GM23338 (cell line): ENCODE measurements at regions not wholly inside any gene's neighbourhood (a gene's known extent, or its start where the extent isn't known, plus 50 kb on each side); places are given as distances from the start of the nearest gene placed in this dataset.

Experiments used
- CREB1 ChIP-seq: fragments of 250-450 bp; sonication (Bioruptor Pico); IDR thresholded peaks from 2 replicates; pipeline ENCODE4 v1.5.0; 2020; ENCODE audit warnings: low read depth, mild to moderate bottlenecking, moderate library complexity
- CTCF ChIP-seq, 2 experiments: fragments of 200-600 bp in 1 of 2; sonication (generic) in 1 of 2; conservative IDR thresholded peaks; 2 replicates each; pipeline versions ENCODE4 v1.5.1 to v1.6.1; 2016 to 2017; ENCODE audit warnings: antibody characterized with exemption in 2 of 2, low read depth in 2 of 2, mild to moderate bottlenecking in 2 of 2, moderate library complexity in 1 of 2
- EZH2 ChIP-seq: fragments of 200-600 bp; sonication (generic); IDR thresholded peaks from one replicate; pipeline ENCODE4 v1.8.0; 2017; ENCODE audit warnings: antibody characterized with exemption, mild to moderate bottlenecking, low read depth; ENCODE audit not compliant: unreplicated experiment
- EZH2phosphoT487 ChIP-seq: fragments of 200-600 bp; sonication (generic); IDR thresholded peaks from one replicate; pipeline ENCODE4 v1.8.1; 2018; ENCODE audit warnings: antibody characterized with exemption; ENCODE audit not compliant: unreplicated experiment
- POLR2AphosphoS5 ChIP-seq: IDR thresholded peaks from 2 replicates; pipeline ENCODE4 v1.6.1; 2016; ENCODE audit warnings: antibody characterized with exemption, low read depth
- REST ChIP-seq: IDR thresholded peaks from one replicate; pipeline ENCODE4 v1.6.1; 2018; ENCODE audit warnings: antibody characterized with exemption; ENCODE audit not compliant: unreplicated experiment

GRCh38 chr2:45134726-45135125 lies 125.5 kb upstream of the SIX2 start:
- TF ChIP-seq CTCF (conservative IDR thresholded peaks at IDR 0.05; ENCODE audit: low read depth in 2 of 2): no peak
- no peak for TF ChIP-seq EZH2
- no peak for TF ChIP-seq POLR2AphosphoS5
- no peak for TF ChIP-seq REST
- no peak for TF ChIP-seq CREB1
- TF ChIP-seq EZH2phosphoT487: no peak
